ENCODE measurements at regions not wholly inside any gene's neighbourhood (a gene's known extent, or its start where the extent isn't known, plus 50 kb on each side); places are given as distances from the start of the nearest gene placed in this dataset.

GRCh38 chr5:173466227-173466626 lies 138.0 kb upstream of the STC2 start:
- no peak for DNase-seq (ENCODE audit: low spot score)

- no peak for DNase-seq (ENCODE audit: low spot score)
Measured at GRCh38 chr5:173464813-173465212, 136.6 kb upstream of the STC2 start.

- DNase-seq (ENCODE audit: low spot score), result no peak
Measured at GRCh38 chr5:173463207-173463606, 135.0 kb upstream of the STC2 start.

- no peak for DNase-seq (ENCODE audit: low spot score)
Measured at GRCh38 chr5:173458828-173459609, 130.8 kb upstream of the STC2 start.

- DNase-seq (ENCODE audit: low spot score), result no peak
Measured at GRCh38 chr5:173457482-173457881, 129.3 kb upstream of the STC2 start.

- peak; percentile 50 for DNase-seq (ENCODE audit: low spot score)
Measured at GRCh38 chr5:173456751-173457171, 128.5 kb upstream of the STC2 start.

GRCh38 chr5:173456181-173456580 lies 128.0 kb upstream of the STC2 start:
- DNase-seq (ENCODE audit: low spot score), result no peak

- no peak for DNase-seq (ENCODE audit: low spot score)
Measured at GRCh38 chr5:173455599-173455957, 127.4 kb upstream of the STC2 start.

- no peak for DNase-seq (ENCODE audit: low spot score)
Measured at GRCh38 chr5:173454736-173455598, 126.8 kb upstream of the STC2 start.

- DNase-seq (ENCODE audit: low spot score), result no peak
Measured at GRCh38 chr5:173454361-173454735, 126.1 kb upstream of the STC2 start.

GRCh38 chr5:173453167-173453566 lies 125.0 kb upstream of the STC2 start:
- no peak for DNase-seq (ENCODE audit: low spot score)

GRCh38 chr5:173452119-173452905 lies 124.1 kb upstream of the STC2 start:
- no peak for DNase-seq (ENCODE audit: low spot score)

GRCh38 chr5:173451651-173452050 lies 123.4 kb upstream of the STC2 start:
- DNase-seq (ENCODE audit: low spot score), result no peak

GRCh38 chr5:173451031-173451430 lies 122.8 kb upstream of the STC2 start:
- peak; percentile 35 for DNase-seq (ENCODE audit: low spot score)

GRCh38 chr5:173450188-173450587 lies 122.0 kb upstream of the STC2 start:
- DNase-seq (ENCODE audit: low spot score), result no peak

- DNase-seq (ENCODE audit: low spot score), result no peak
Measured at GRCh38 chr5:173448856-173449255, 120.6 kb upstream of the STC2 start.

GRCh38 chr5:173443971-173444370 lies 115.8 kb upstream of the STC2 start:
- no peak for DNase-seq (ENCODE audit: low spot score)

GRCh38 chr5:173441053-173441628 lies 112.9 kb upstream of the STC2 start:
- no peak for DNase-seq (ENCODE audit: low spot score)

GRCh38 chr5:173438951-173439350 lies 110.7 kb upstream of the STC2 start:
- DNase-seq (ENCODE audit: low spot score), result no peak

GRCh38 chr5:173435447-173435846 lies 107.2 kb upstream of the STC2 start:
- no peak for DNase-seq (ENCODE audit: low spot score)

GRCh38 chr5:173434270-173434669 lies 106.1 kb upstream of the STC2 start:
- DNase-seq (ENCODE audit: low spot score), result no peak

GRCh38 chr5:173430394-173430793 lies 102.2 kb upstream of the STC2 start:
- no peak for DNase-seq (ENCODE audit: low spot score)

Data from HT-29 (cell line).